ENCODE measurements at regions not wholly inside any gene's neighbourhood (a gene's known extent, or its start where the extent isn't known, plus 50 kb on each side); places are given as distances from the start of the nearest gene placed in this dataset.

DNA sequence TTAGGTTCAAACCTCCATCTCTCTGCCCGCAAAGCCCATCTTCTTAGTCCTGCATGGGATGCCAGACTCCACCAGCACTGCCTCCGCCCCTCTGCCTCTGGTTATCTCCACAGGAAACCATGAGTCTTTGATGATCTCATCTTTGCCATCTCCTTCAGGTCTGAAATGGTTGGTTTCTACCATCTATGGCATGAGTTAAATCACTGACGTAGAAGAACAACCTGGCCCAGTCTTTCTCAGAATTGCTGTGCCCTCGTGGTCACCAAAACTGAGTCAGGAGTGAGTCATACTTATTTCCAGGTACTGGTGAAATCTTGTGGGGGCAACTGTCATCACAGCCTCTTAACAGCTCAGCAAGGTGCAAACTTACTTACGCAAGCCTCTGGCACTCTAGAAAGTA lies 468.7 kb upstream of the C16orf82 start:
- H3K9ac ChIP-seq (ENCODE audit: control insufficient read depth, insufficient read depth, low read length), result no peak overlapping the region
- TF ChIP-seq RBBP5 (conservative IDR thresholded peaks at IDR 0.05), result no peak
- TF ChIP-seq SUZ12 (IDR thresholded peaks at IDR 0.05; ENCODE audit: unreplicated experiment), result no peak
- TF ChIP-seq, protein P1, sequence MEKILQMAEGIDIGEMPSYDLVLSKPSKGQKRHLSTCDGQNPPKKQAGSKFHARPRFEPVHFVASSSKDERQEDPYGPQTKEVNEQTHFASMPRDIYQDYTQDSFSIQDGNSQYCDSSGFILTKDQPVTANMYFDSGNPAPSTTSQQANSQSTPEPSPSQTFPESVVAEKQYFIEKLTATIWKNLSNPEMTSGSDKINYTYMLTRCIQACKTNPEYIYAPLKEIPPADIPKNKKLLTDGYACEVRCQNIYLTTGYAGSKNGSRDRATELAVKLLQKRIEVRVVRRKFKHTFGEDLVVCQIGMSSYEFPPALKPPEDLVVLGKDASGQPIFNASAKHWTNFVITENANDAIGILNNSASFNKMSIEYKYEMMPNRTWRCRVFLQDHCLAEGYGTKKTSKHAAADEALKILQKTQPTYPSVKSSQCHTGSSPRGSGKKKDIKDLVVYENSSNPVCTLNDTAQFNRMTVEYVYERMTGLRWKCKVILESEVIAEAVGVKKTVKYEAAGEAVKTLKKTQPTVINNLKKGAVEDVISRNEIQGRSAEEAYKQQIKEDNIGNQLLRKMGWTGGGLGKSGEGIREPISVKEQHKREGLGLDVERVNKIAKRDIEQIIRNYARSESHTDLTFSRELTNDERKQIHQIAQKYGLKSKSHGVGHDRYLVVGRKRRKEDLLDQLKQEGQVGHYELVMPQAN (conservative IDR thresholded peaks at IDR 0.05), result no peak
- no peak for TF ChIP-seq DPF2 (IDR thresholded peaks at IDR 0.05)
- no peak for TF ChIP-seq HDAC2 (IDR thresholded peaks at IDR 0.05)
- TF ChIP-seq FOXK2 (IDR thresholded peaks at IDR 0.05), result no peak
- TF ChIP-seq RELA (IDR thresholded peaks at IDR 0.05; ENCODE audit: borderline replicate concordance, partially characterized antibody), result no peak
- TF ChIP-seq, protein P2, sequence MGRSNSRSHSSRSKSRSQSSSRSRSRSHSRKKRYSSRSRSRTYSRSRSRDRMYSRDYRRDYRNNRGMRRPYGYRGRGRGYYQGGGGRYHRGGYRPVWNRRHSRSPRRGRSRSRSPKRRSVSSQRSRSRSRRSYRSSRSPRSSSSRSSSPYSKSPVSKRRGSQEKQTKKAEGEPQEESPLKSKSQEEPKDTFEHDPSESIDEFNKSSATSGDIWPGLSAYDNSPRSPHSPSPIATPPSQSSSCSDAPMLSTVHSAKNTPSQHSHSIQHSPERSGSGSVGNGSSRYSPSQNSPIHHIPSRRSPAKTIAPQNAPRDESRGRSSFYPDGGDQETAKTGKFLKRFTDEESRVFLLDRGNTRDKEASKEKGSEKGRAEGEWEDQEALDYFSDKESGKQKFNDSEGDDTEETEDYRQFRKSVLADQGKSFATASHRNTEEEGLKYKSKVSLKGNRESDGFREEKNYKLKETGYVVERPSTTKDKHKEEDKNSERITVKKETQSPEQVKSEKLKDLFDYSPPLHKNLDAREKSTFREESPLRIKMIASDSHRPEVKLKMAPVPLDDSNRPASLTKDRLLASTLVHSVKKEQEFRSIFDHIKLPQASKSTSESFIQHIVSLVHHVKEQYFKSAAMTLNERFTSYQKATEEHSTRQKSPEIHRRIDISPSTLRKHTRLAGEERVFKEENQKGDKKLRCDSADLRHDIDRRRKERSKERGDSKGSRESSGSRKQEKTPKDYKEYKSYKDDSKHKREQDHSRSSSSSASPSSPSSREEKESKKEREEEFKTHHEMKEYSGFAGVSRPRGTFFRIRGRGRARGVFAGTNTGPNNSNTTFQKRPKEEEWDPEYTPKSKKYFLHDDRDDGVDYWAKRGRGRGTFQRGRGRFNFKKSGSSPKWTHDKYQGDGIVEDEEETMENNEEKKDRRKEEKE (IDR thresholded peaks at IDR 0.05), result no peak
- TF ChIP-seq ZNF24 (IDR thresholded peaks at IDR 0.05), result no peak
- TF ChIP-seq, protein P3, sequence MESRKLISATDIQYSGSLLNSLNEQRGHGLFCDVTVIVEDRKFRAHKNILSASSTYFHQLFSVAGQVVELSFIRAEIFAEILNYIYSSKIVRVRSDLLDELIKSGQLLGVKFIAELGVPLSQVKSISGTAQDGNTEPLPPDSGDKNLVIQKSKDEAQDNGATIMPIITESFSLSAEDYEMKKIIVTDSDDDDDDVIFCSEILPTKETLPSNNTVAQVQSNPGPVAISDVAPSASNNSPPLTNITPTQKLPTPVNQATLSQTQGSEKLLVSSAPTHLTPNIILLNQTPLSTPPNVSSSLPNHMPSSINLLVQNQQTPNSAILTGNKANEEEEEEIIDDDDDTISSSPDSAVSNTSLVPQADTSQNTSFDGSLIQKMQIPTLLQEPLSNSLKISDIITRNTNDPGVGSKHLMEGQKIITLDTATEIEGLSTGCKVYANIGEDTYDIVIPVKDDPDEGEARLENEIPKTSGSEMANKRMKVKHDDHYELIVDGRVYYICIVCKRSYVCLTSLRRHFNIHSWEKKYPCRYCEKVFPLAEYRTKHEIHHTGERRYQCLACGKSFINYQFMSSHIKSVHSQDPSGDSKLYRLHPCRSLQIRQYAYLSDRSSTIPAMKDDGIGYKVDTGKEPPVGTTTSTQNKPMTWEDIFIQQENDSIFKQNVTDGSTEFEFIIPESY (IDR thresholded peaks at IDR 0.05), result no peak
- TF ChIP-seq, protein P4, sequence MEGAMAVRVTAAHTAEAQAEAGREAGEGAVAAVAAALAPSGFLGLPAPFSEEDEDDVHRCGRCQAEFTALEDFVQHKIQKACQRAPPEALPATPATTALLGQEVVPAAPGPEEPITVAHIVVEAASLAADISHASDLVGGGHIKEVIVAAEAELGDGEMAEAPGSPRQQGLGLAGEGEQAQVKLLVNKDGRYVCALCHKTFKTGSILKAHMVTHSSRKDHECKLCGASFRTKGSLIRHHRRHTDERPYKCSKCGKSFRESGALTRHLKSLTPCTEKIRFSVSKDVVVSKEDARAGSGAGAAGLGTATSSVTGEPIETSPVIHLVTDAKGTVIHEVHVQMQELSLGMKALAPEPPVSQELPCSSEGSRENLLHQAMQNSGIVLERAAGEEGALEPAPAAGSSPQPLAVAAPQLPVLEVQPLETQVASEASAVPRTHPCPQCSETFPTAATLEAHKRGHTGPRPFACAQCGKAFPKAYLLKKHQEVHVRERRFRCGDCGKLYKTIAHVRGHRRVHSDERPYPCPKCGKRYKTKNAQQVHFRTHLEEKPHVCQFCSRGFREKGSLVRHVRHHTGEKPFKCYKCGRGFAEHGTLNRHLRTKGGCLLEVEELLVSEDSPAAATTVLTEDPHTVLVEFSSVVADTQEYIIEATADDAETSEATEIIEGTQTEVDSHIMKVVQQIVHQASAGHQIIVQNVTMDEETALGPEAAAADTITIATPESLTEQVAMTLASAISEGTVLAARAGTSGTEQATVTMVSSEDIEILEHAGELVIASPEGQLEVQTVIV (IDR thresholded peaks at IDR 0.05; ENCODE audit: borderline replicate concordance, partially characterized antibody), result no peak
- no peak for TF ChIP-seq HDAC6 (IDR thresholded peaks at IDR 0.05; ENCODE audit: unreplicated experiment)
- no peak for TF ChIP-seq ZNF274 (IDR thresholded peaks at IDR 0.05; ENCODE audit: insufficient read depth, insufficient read length)
- ChIA-PET POLR2A (no interaction called here), SMC1A (ENCODE audit: uncharacterized antibody, unreplicated experiment) (no interaction called here), CTCF (no interaction called here), RAD21 (ENCODE audit: unreplicated experiment) (no interaction called here)
- H4K20me1 ChIP-seq (ENCODE audit: control insufficient read depth, insufficient read depth), result no peaks in the 10 kb centered on the region
- BruUV-seq (replicated peaks), result no TSS peak
- FAIRE-seq, result no peak
- no peaks in the 10 kb centered on the region for H3K36me3 ChIP-seq (ENCODE audit: control insufficient read depth in 2 of 2, insufficient read depth in 2 of 2, low read length in 1 of 2)
- H3K79me2 ChIP-seq (ENCODE audit: control insufficient read depth, insufficient read depth, low read length), result no peaks in the 10 kb centered on the region
- H3K27ac ChIP-seq (ENCODE audit: control insufficient read depth, insufficient read depth), result no peak overlapping the region
- peak; percentile 50; the same call in 2 of the 3 replicates for ATAC-seq
- H3K9me3 ChIP-seq (replicated peaks; ENCODE audit: control insufficient read depth, insufficient read depth, low read length), result no peaks in the 10 kb centered on the region
- in situ Hi-C loops (cut with MboI), result no loop called here
- H3K4me1 ChIP-seq (ENCODE audit: control insufficient read depth, insufficient read depth, low read length), result no peaks in the 10 kb centered on the region
- intact Hi-C loops (cut with micrococcal nuclease; ENCODE audit: unreplicated experiment), result no loop called here
- no peaks in the 10 kb centered on the region for H3K27me3 ChIP-seq (replicated peaks in 1 of 2; ENCODE audit: control insufficient read depth in 2 of 2, insufficient read depth in 2 of 2, low read length in 1 of 2)
- 16% methylated on average over 5 of the region's 5 CpGs for WGBS (ENCODE audit: insufficient coverage, insufficient replicate concordance, low lambda C conversion rate, missing lambda C conversion rate)
- H2AFZ ChIP-seq (ENCODE audit: control insufficient read depth, low read depth, low read length), result no peak overlapping the region
- no peak overlapping the region for H3K4me3 ChIP-seq
- no peak overlapping the region for H3K4me2 ChIP-seq (ENCODE audit: control insufficient read depth, insufficient read depth)
- no peak for DNase-seq (ENCODE audit: low read depth, low spot score)

Measured in GM12878 (cell line).